RWPE1 (cell line): ENCODE measurements at regions not wholly inside any gene's neighbourhood (a gene's known extent, or its start where the extent isn't known, plus 50 kb on each side); places are given as distances from the start of the nearest gene placed in this dataset.

Experiments used
- CTCF ChIA-PET: fragments of 350-600 bp; sonication (Branson Sonifier 250); formaldehyde crosslinking; extraction: SDS; loops from one replicate; lab custom pipeline; 2021; lab: Yijun Ruan, JAX
- POLR2A ChIA-PET: fragments of 400-600 bp; formaldehyde crosslinking; extraction: SDS; loops from one replicate; lab custom pipeline; 2020; ENCODE audit warnings: antibody characterized with exemption; ENCODE audit not compliant: low non-redundant PET; lab: Yijun Ruan, JAX
- DNase-seq: peaks from one replicate; pipeline ENCODE4 v3.0.0; 2012; ENCODE audit warnings: low spot score
- H3K27ac ChIP-seq: fragments of 450-650 bp; 2 replicates; pipeline ENCODE4 v1.5.1; 2017
- TF ChIP-seq, protein P1 (sequence below): fragments of 450-650 bp; conservative IDR thresholded peaks from 2 replicates; pipeline ENCODE4 v1.5.1; 2017; ENCODE audit warnings: low read depth, mild to moderate bottlenecking

DNA sequence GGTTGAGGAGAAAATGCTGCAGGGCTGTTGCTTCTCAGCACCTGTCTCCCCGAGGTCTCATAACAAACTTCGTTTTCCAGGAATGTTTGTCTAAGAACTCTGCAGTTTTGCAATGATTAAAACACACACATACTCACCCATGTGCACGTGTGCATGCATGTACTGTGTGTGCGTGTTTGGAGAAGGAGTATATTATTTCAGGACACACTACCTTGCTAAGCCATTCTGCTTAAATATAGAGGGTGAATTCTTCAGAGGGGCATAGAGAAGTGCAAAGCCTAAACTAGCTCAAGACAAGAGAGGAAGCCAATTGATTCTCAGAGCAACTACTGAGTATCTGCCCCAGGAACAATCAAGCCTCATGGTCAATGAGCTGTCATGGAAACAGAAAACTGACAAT, 298.4 kb upstream of the MGMT start:
- ChIA-PET POLR2A (no interaction called here), CTCF (no interaction called here)
- no peak overlapping the region for H3K27ac ChIP-seq
- TF ChIP-seq, protein P1, sequence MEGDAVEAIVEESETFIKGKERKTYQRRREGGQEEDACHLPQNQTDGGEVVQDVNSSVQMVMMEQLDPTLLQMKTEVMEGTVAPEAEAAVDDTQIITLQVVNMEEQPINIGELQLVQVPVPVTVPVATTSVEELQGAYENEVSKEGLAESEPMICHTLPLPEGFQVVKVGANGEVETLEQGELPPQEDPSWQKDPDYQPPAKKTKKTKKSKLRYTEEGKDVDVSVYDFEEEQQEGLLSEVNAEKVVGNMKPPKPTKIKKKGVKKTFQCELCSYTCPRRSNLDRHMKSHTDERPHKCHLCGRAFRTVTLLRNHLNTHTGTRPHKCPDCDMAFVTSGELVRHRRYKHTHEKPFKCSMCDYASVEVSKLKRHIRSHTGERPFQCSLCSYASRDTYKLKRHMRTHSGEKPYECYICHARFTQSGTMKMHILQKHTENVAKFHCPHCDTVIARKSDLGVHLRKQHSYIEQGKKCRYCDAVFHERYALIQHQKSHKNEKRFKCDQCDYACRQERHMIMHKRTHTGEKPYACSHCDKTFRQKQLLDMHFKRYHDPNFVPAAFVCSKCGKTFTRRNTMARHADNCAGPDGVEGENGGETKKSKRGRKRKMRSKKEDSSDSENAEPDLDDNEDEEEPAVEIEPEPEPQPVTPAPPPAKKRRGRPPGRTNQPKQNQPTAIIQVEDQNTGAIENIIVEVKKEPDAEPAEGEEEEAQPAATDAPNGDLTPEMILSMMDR, result no peak
- no peak for DNase-seq

DNA sequence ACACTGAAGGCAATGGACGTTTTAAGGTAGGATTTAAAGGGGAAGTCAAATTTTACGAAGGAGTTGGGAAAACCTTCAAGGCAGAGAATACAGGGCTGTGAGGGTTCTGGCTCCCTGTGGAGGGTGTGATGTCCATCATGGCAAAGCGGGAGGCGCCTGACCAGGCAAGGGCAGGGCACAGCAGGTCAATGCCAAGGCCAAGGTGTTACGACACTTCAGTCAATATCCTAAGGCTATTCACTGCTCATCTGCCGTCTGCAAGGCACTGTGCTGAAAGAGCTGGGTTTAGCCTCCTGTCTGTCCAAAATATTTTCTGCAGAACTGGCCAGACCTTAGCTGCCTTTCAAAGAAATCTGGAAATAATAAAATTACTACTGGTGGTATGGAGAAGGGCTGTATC, 297.9 kb upstream of the MGMT start:
- DNase-seq, result no peak
- ChIA-PET CTCF (no interaction called here), POLR2A (no interaction called here)
- H3K27ac ChIP-seq, result no peak overlapping the region
- TF ChIP-seq, protein P1, result no peak

DNA sequence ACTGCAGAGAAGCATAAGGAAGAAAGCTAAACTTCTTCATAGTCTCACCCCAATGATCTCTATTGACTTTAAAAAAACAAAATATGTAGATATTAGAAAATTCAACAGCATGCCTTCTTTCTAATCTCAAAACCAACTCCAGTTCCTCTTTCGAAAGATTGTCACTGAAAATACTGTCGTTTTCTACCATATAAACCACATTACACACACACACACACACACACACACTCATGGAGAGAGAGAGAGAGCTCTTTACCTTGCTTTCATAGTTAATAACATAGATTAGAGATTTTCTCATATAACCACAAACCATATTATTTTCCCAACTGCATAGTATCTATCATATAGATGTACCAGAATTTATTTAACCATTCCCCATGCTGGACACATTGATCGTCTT, 296.2 kb upstream of the MGMT start:
- DNase-seq, result no peak
- POLR2A ChIA-PET, result no interaction called here
- CTCF ChIA-PET, result no interaction called here
- TF ChIP-seq, protein P1, result no peak
- no peak overlapping the region for H3K27ac ChIP-seq

DNA sequence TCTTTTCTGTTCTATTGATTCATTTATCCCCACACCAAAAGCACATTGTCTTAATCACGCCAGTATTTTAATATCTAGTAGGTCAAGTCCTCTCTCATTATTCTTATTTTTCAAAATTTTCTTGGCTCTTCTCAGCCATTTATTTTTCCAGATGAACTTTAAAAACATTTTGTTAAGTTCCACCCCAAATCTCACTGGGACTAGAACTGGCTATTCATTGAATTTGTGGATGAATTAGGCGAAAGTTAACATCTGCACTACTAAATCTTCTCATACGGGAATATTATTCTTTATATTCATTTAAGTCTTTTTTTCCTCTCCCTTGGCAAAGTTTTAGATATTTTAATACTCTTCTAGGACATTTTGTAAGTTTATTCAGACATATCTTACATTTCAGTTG, 295.2 kb upstream of the MGMT start:
- CTCF ChIA-PET, result no interaction called here
- no peak for DNase-seq
- TF ChIP-seq, protein P1, result no peak
- no peak overlapping the region for H3K27ac ChIP-seq
- POLR2A ChIA-PET, result no interaction called here

DNA sequence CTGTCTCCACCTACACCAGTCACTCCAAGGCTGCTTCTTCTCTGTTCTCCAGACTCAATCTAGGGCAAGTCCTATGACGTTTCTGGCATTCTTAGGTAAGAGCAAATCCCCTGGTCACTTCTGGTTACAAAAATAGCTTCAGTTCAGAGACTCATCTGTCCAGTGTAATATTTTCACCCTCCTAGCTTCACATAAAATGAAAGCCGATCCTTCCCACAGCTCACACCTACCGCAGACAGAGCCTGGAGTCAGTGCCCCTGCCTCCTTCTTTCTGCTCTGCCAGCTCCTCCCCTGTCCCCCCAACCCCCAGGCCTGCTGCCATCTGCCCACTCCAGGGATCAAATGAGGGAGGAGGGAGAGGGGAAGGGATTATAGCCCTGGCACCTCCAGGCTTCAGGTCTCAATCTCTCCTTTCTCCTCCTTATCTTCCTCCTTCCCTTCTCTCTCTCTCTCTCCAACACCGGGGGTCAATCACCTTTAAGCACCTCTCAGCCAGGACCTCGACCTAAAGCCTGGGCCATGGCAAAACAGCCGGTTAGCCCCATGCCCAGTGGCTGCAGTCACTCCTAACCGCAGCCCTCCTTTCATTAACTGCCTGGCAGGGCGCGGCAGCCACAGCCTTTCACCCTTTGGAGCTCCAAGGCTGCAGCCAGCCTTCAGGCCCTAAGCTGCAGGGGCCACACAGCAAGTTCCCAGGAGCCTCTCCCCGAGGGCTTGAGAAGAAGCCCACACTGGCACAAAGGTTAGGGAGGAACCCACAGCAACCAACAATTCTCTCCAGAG, 292.6 kb upstream of the MGMT start:
- CTCF ChIA-PET, result no interaction called here
- POLR2A ChIA-PET, result no interaction called here
- TF ChIP-seq, protein P1, result no peak
- no peak for DNase-seq
- H3K27ac ChIP-seq, result no peak overlapping the region

DNA sequence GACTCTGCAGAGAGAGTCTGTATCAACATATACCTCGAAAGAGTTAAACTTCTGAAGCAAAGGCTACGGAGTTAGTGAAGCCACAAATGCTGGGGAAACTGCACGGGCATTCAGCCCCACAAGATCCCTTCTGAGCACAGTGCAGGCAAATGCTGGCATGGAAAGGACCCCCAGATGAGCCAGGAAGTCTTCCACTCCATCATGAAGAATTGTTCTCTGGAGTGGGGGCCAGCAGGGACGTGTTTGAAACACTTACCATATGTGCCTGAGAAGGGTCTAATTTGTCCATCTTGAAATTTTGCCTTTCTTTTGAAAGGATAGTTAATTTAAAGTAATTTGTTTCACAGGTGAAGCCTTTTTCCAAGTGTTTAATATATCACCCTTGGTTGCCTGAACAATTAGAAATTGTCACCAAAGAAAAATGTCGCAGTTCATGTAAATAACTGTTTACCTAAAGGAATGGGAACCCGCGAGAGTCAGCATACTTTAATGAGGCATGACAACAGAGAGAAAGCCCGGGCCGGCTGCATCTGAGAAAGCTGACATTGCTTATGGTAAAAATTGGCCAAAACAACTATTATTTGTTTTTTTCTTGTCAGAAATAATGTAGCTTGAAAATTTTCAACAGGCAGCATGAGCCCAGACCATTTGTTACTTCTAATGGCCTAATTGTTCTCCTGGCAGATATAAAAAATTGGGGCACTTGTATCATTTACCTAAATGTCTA, 287.6 kb upstream of the MGMT start:
- no peak overlapping the region for H3K27ac ChIP-seq
- ChIA-PET POLR2A (no interaction called here), CTCF (no interaction called here)
- DNase-seq, result no peak
- TF ChIP-seq, protein P1, result no peak
